WTC11 (cell line): ENCODE measurements at regions not wholly inside any gene's neighbourhood (a gene's known extent, or its start where the extent isn't known, plus 50 kb on each side); places are given as distances from the start of the nearest gene placed in this dataset.

Experiments
- CBFB ChIP-seq: sonication (generic); formaldehyde crosslinking; IDR thresholded peaks from 2 replicates; pipeline ENCODE4 v1.8.1; 2022; ENCODE audit warnings: mild to moderate bottlenecking, low read depth, missing genetic modification reagents
- CREB1 ChIP-seq: sonication (generic); formaldehyde crosslinking; IDR thresholded peaks from 2 replicates; pipeline ENCODE4 v1.8.0; 2023; ENCODE audit warnings: mild to moderate bottlenecking, missing genetic modification reagents
- E2F5 ChIP-seq: sonication (generic); formaldehyde crosslinking; IDR thresholded peaks from 2 replicates; pipeline ENCODE4 v1.8.1; 2022; ENCODE audit warnings: mild to moderate bottlenecking, moderate library complexity, missing genetic modification reagents
- FOXP1 ChIP-seq: sonication (generic); formaldehyde crosslinking; IDR thresholded peaks from 2 replicates; pipeline ENCODE4 v1.8.0; 2022; ENCODE audit warnings: missing genetic modification reagents, mild to moderate bottlenecking, moderate library complexity, borderline replicate concordance
- MYBL2 ChIP-seq: sonication (generic); formaldehyde crosslinking; IDR thresholded peaks from 2 replicates; pipeline ENCODE4 v1.8.1; 2023; ENCODE audit warnings: mild to moderate bottlenecking, moderate library complexity, missing genetic modification reagents
- NR1H2 ChIP-seq: sonication (generic); formaldehyde crosslinking; IDR thresholded peaks from 2 replicates; pipeline ENCODE4 v1.9.0; 2021; ENCODE audit warnings: mild to moderate bottlenecking, moderate library complexity, missing genetic modification reagents
- NR3C1 ChIP-seq: sonication (generic); formaldehyde crosslinking; conservative IDR thresholded peaks from 2 replicates; pipeline ENCODE4 v1.8.1; 2023; ENCODE audit warnings: low read depth, mild to moderate bottlenecking, missing genetic modification reagents
- TF ChIP-seq, protein P1 (sequence below): sonication (generic); formaldehyde crosslinking; IDR thresholded peaks from 2 replicates; pipeline ENCODE4 v1.8.1; 2023; ENCODE audit warnings: mild to moderate bottlenecking, moderate library complexity, missing genetic modification reagents
- TF ChIP-seq, protein P2 (sequence below): fragments of 200-600 bp; IDR thresholded peaks from 2 replicates; pipeline ENCODE4 v1.8.0; 2022; ENCODE audit warnings: antibody characterized with exemption
- TF ChIP-seq, protein P3 (sequence below): sonication (generic); formaldehyde crosslinking; IDR thresholded peaks from 2 replicates; pipeline ENCODE4 v1.8.0; 2022; ENCODE audit warnings: mild to moderate bottlenecking, missing genetic modification reagents
- TF ChIP-seq, protein P4 (sequence below): sonication (generic); formaldehyde crosslinking; IDR thresholded peaks from 2 replicates; pipeline ENCODE4 v1.8.1; 2023; ENCODE audit warnings: mild to moderate bottlenecking, missing genetic modification reagents, moderate library complexity

DNA sequence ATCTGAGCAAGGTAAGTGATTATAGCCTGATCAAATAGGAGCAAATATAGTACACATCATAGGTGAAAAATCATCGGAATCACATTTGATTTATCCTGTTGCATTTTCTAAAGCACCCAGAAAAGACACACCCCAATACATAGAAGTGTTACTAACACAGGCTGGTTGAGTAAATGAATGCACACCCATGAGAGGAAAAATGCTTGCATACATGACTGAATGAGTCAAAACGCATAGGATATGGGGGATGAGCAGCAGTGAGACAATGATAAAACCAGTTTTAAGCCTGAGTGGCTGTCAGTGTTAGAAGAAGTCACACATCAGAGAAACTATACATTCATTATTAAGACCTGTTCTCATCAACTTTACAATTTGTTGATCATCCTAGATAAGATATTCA is 449.6 kb upstream of the CDH20 start:
- TF ChIP-seq, protein P1, sequence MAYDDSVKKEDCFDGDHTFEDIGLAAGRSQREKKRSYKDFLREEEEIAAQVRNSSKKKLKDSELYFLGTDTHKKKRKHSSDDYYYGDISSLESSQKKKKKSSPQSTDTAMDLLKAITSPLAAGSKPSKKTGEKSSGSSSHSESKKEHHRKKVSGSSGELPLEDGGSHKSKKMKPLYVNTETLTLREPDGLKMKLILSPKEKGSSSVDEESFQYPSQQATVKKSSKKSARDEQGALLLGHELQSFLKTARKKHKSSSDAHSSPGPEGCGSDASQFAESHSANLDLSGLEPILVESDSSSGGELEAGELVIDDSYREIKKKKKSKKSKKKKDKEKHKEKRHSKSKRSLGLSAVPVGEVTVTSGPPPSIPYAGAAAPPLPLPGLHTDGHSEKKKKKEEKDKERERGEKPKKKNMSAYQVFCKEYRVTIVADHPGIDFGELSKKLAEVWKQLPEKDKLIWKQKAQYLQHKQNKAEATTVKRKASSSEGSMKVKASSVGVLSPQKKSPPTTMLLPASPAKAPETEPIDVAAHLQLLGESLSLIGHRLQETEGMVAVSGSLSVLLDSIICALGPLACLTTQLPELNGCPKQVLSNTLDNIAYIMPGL (CRISPR knock-in tag) = no peak
- TF ChIP-seq MYBL2 (no peak), E2F5 (no peak), NR3C1 (no peak), CBFB (CRISPR knock-in tag) (no peak), NR1H2 (CRISPR knock-in tag) (no peak), CREB1 (CRISPR knock-in tag) (no peak), FOXP1 (CRISPR knock-in tag) (no peak)
- TF ChIP-seq, protein P2, sequence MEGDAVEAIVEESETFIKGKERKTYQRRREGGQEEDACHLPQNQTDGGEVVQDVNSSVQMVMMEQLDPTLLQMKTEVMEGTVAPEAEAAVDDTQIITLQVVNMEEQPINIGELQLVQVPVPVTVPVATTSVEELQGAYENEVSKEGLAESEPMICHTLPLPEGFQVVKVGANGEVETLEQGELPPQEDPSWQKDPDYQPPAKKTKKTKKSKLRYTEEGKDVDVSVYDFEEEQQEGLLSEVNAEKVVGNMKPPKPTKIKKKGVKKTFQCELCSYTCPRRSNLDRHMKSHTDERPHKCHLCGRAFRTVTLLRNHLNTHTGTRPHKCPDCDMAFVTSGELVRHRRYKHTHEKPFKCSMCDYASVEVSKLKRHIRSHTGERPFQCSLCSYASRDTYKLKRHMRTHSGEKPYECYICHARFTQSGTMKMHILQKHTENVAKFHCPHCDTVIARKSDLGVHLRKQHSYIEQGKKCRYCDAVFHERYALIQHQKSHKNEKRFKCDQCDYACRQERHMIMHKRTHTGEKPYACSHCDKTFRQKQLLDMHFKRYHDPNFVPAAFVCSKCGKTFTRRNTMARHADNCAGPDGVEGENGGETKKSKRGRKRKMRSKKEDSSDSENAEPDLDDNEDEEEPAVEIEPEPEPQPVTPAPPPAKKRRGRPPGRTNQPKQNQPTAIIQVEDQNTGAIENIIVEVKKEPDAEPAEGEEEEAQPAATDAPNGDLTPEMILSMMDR = no peak
- TF ChIP-seq, protein P3, sequence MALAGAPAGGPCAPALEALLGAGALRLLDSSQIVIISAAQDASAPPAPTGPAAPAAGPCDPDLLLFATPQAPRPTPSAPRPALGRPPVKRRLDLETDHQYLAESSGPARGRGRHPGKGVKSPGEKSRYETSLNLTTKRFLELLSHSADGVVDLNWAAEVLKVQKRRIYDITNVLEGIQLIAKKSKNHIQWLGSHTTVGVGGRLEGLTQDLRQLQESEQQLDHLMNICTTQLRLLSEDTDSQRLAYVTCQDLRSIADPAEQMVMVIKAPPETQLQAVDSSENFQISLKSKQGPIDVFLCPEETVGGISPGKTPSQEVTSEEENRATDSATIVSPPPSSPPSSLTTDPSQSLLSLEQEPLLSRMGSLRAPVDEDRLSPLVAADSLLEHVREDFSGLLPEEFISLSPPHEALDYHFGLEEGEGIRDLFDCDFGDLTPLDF = no peak
- TF ChIP-seq, protein P4, sequence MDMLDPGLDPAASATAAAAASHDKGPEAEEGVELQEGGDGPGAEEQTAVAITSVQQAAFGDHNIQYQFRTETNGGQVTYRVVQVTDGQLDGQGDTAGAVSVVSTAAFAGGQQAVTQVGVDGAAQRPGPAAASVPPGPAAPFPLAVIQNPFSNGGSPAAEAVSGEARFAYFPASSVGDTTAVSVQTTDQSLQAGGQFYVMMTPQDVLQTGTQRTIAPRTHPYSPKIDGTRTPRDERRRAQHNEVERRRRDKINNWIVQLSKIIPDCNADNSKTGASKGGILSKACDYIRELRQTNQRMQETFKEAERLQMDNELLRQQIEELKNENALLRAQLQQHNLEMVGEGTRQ (CRISPR knock-in tag) = no peak
